Panc1 (cell line): ENCODE measurements at regions not wholly inside any gene's neighbourhood (a gene's known extent, or its start where the extent isn't known, plus 50 kb on each side); places are given as distances from the start of the nearest gene placed in this dataset.
"Not testable (repeated sequence)": the region's sequence is repeated elsewhere in the genome, so short reads cannot be mapped to it uniquely, and the experiment has no call there.

Experiments used
- ATAC-seq: fragments of 200-7000 bp; cut with Tn5 transposase; 2 replicates; pipeline ENCODE4 v1.9.1; 2020; ENCODE audit warnings: mild to moderate bottlenecking, moderate library complexity
- BruUV-seq: library from RNA; stranded (reverse); fragments of 400-500 nt; replicated peaks from 2 replicates; lab custom pipeline; 2021; lab: Mats Ljungman, UMichigan
- CTCF ChIA-PET: fragments of 300-600 bp; sonication (Branson Sonifier 250); formaldehyde crosslinking; loops from one replicate; lab custom pipeline; 2022; ENCODE audit warnings: antibody characterized with exemption; lab: Charles Lee
- POLR2A ChIA-PET: fragments of 300-600 bp; sonication (Branson Sonifier 250); formaldehyde crosslinking; loops from one replicate; lab custom pipeline; 2022; ENCODE audit warnings: antibody characterized with exemption; lab: Charles Lee
- DNase-seq: peaks from one replicate; pipeline ENCODE4 v3.0.0-alpha.2; 2010; ENCODE audit warnings: low read depth, low spot score
- H3K27ac ChIP-seq: 2 replicates; pipeline ENCODE4 v1.5.1; 2011; ENCODE audit warnings: mild to moderate bottlenecking, low read length, inconsistent platforms
- H3K27me3 ChIP-seq: fragments of 200-500 bp; sonication (Bioruptor generic); 2 replicates; pipeline ENCODE4 v1.6.0; 2014; ENCODE audit warnings: low read length, inconsistent platforms; ENCODE audit not compliant: control insufficient read depth, insufficient read depth
- H3K36me3 ChIP-seq: fragments of 200-500 bp; sonication (Bioruptor generic); 2 replicates; pipeline ENCODE4 v1.5.1; 2014; ENCODE audit warnings: inconsistent platforms, mild to moderate bottlenecking, low read length, moderate library complexity; ENCODE audit not compliant: control insufficient read depth, insufficient read depth
- H3K4me1 ChIP-seq: 2 replicates; pipeline ENCODE4 v1.5.1; 2011; ENCODE audit warnings: inconsistent platforms, mild to moderate bottlenecking, low read length, moderate library complexity; ENCODE audit not compliant: control insufficient read depth, insufficient read depth
- H3K4me3 ChIP-seq, 2 experiments: 2 replicates each; pipeline ENCODE4 v1.5.1; 2011 to 2012; ENCODE audit warnings: low read depth in 2 of 2, low read length in 2 of 2, mild to moderate bottlenecking in 2 of 2, inconsistent platforms in 1 of 2, moderate library complexity in 1 of 2
- H3K9me3 ChIP-seq: fragments of 200-500 bp; sonication (Bioruptor generic); 2 replicates; pipeline ENCODE4 v1.5.1; 2014; ENCODE audit warnings: low read depth, mild to moderate bottlenecking, inconsistent platforms, low read length, moderate library complexity; ENCODE audit not compliant: control insufficient read depth, insufficient read depth
- CTCF ChIP-seq: fragments of 450-650 bp; IDR thresholded peaks from 2 replicates; pipeline ENCODE4 v1.5.1; 2017; ENCODE audit warnings: mild to moderate bottlenecking
- POLR2AphosphoS5 ChIP-seq: IDR thresholded peaks from 2 replicates; pipeline ENCODE4 v1.6.1; 2012; ENCODE audit warnings: mild to moderate bottlenecking, low read depth, low read length, moderate library complexity
- REST ChIP-seq, 2 experiments: IDR thresholded peaks; 2 replicates each; pipeline ENCODE4 v1.6.1; 2011 to 2012; ENCODE audit warnings: low read depth in 2 of 2, control low read depth in 1 of 2, low read length in 1 of 2, mild to moderate bottlenecking in 1 of 2, moderate library complexity in 1 of 2; ENCODE audit not compliant: insufficient read depth in 1 of 2
- SIN3A ChIP-seq: IDR thresholded peaks from 2 replicates; pipeline ENCODE4 v1.6.1; 2012; ENCODE audit warnings: low read depth, mild to moderate bottlenecking, low read length, moderate library complexity, borderline replicate concordance; ENCODE audit not compliant: insufficient read depth
- TCF7L2 ChIP-seq: IDR thresholded peaks from 2 replicates; pipeline ENCODE4 v1.6.1; 2011; ENCODE audit warnings: mild to moderate bottlenecking, low read depth, low read length, inconsistent platforms
- in situ Hi-C: cut with HindIII; loops from 2 replicates; pipeline ENCODE4 v1.10.0; 2016; ENCODE audit warnings: low sequenced_read_pairs, low pct_unique_long_range_greater_than_20kb
- intact Hi-C: fragments of 100-400 bp; cut with micrococcal nuclease; formaldehyde crosslinking; loops from one replicate; pipeline ENCODE4 v1.10.0; 2022; ENCODE audit not compliant: unreplicated experiment

GRCh38 chr7:104064969-104065387 lies 75.5 kb upstream of the RELN start:
- in situ Hi-C loops, result no loop called here
- Histone ChIP-seq H3K4me1 (no peaks in the 10 kb centered on the region), H3K4me3 (no peak overlapping the region), H3K9me3 (no peaks in the 10 kb centered on the region), H3K27me3 (no peaks in the 10 kb centered on the region), H3K27ac (no peak overlapping the region), H3K36me3 (no peaks in the 10 kb centered on the region)
- BruUV-seq, result no TSS peak
- CTCF ChIA-PET, result no interaction called here
- intact Hi-C loops, result no loop called here
- no peak for DNase-seq
- no peak for ATAC-seq
- POLR2A ChIA-PET, result no interaction called here
- TF ChIP-seq TCF7L2, result no peak
- no peak for TF ChIP-seq SIN3A
- TF ChIP-seq CTCF, result no peak

GRCh38 chr7:104063797-104064196 lies 74.3 kb upstream of the RELN start:
- BruUV-seq, H3K9me3 ChIP-seq, ATAC-seq, H3K27me3 ChIP-seq, CTCF ChIA-PET, H3K4me3 ChIP-seq, H3K36me3 ChIP-seq, POLR2A ChIA-PET, H3K4me1 ChIP-seq, DNase-seq, in situ Hi-C loops, H3K27ac ChIP-seq, intact Hi-C loops: not testable (repeated sequence)

GRCh38 chr7:104061652-104062051 lies 72.2 kb upstream of the RELN start:
- BruUV-seq, result no TSS peak
- TF ChIP-seq REST (IDR thresholded peaks at IDR 0.05; ENCODE audit: insufficient read depth in 1 of 2, low read depth in 2 of 2, low read length in 1 of 2) (no peak), TCF7L2 (no peak), POLR2AphosphoS5 (no peak), CTCF (no peak), SIN3A (no peak)
- ATAC-seq (no peak), DNase-seq (no peak)
- in situ Hi-C loops (no loop called here), intact Hi-C loops (no loop called here)
- Histone ChIP-seq H3K9me3 (no peaks in the 10 kb centered on the region), H3K36me3 (no peaks in the 10 kb centered on the region), H3K4me3 (no peak overlapping the region), H3K27me3 (no peaks in the 10 kb centered on the region), H3K4me1 (no peaks in the 10 kb centered on the region), H3K27ac (no peak overlapping the region)
- CTCF ChIA-PET, result no interaction called here
- POLR2A ChIA-PET, result no interaction called here

GRCh38 chr7:104059837-104060236 lies 70.4 kb upstream of the RELN start:
- CTCF ChIA-PET, POLR2A ChIA-PET, BruUV-seq: not testable (repeated sequence)

More at GRCh38 chr7:104059837-104060236, 70.4 kb upstream of the RELN start:
- H3K36me3 ChIP-seq, H3K4me1 ChIP-seq, H3K4me3 ChIP-seq, in situ Hi-C loops, H3K27ac ChIP-seq, H3K27me3 ChIP-seq, H3K9me3 ChIP-seq, ATAC-seq, intact Hi-C loops, DNase-seq: not testable (repeated sequence)
